Right cardiac atrium (tissue), 5 donors: ENCODE measurements at regions not wholly inside any gene's neighbourhood (a gene's known extent, or its start where the extent isn't known, plus 50 kb on each side); places are given as distances from the start of the nearest gene placed in this dataset.
A peak's percentile ranks its signal among the peaks of the same experiment; 100 is the strongest.

Experiments
- ATAC-seq, 2 donors: fragments of 200-7000 bp; cut with Tn5 transposase; one replicate each; pipeline versions ENCODE4 v1.8.0 to v1.9.1; 2020; ENCODE audit warnings: moderate library complexity in 2 of 2, mild to moderate bottlenecking in 1 of 2
- DNase-seq, 3 donors: peaks; one replicate each; pipeline ENCODE4 v3.0.0-alpha.2; 2020
- H3K27ac ChIP-seq: one replicate; pipeline ENCODE4 v1.5.1; 2013; ENCODE audit warnings: mild to moderate bottlenecking, low read length, control low read depth, moderate library complexity
- H3K27me3 ChIP-seq: one replicate; pipeline ENCODE4 v1.6.1; 2013; ENCODE audit not compliant: control insufficient read depth, insufficient read depth
- H3K4me1 ChIP-seq: one replicate; pipeline ENCODE4 v1.6.1; 2013; ENCODE audit warnings: low read length; ENCODE audit not compliant: control insufficient read depth, insufficient read depth
- H3K4me3 ChIP-seq: one replicate; pipeline ENCODE4 v1.5.1; 2013; ENCODE audit warnings: low read length, control low read depth
- H3K9me3 ChIP-seq: one replicate; pipeline ENCODE4 v1.6.1; 2013; ENCODE audit warnings: low read length; ENCODE audit not compliant: control insufficient read depth
- WGBS: extraction: QIAGEN DNeasy Blood & Tissue Kit; methylation state at CpG from one replicate; pipeline ENCODE4 v1.1.7; 2013; 5-methylcytosine and 5-hydroxymethylcytosine counted together
- intact Hi-C, 4 donors: fragments of 100-400 bp; cut with DNase I; formaldehyde crosslinking; loops; one replicate each; pipeline versions ENCODE4 v1.11.0 to v1.14.0; 2022 to 2023
- donor health status: healthy with polysubstance abuse.
- donor health status: DM: no; HTN: yes; CAD: no.
- donor health status: DM: no; HTN: no; CAD: no.
- donor health status: DM: no; HTN: yes; CAD: no; lungs with severe emphysema.
- donor health status: DM: yes; HTN: yes; CAD: no.

DNA sequence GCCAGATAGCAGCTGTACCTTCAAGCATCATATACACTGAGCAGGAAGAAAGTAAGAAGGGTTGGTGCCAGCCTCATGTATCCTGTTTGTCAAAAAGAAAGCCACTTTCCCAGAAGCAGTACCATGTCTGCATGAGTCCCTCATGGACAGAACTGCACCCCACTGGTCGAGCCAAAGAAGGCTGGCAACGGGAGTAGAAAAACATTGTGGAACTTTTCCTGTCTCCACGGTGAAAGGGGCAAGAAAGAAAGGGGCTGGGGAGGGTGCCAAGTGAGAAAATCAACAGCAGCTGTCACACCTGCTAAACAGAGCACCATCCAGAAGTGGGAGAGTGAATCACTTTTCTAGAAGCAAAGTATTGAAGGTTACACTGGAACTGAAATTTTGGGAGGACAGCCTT lies 621.7 kb downstream of the LMO4 start:
- peaks cover 3% of the 10 kb centered on the region for H3K4me1 ChIP-seq
- 25% methylated on average over 3 of the region's 3 CpGs for WGBS
- H3K9me3 ChIP-seq, result no peaks in the 10 kb centered on the region
- intact Hi-C loops, result loop anchor here (5.0 to 10.0 kb wide), 5 partner anchors 623 to 818 kb away; partner anchors contain the start of gene LMO4 (in 4 of the 4)
- no peak overlapping the region for H3K4me3 ChIP-seq
- ATAC-seq (no peak), DNase-seq (no peak)
- H3K27ac ChIP-seq, result no peak overlapping the region
- no peaks in the 10 kb centered on the region for H3K27me3 ChIP-seq

DNA sequence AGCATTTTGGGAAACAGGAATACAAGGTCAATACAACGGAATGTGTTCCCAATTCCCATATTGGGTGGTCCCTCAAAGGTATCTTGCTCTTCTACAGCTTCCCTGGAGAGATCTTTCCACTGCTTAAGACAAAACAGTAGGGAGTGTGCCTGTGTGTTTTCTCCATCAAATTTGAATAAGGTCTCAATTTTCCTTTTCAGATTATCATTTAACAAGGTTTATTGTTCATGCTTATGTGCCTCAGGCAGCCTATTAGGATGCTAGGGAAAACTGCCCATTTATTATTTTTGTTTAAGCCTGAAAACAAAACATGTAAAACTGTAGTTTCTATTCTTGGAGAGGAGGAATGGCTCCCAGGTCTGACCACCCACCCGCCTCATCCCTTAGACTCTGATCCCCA lies 622.7 kb downstream of the LMO4 start:
- no peak overlapping the region for H3K4me3 ChIP-seq
- H3K27me3 ChIP-seq, result no peaks in the 10 kb centered on the region
- DNase-seq (no peak), ATAC-seq (no peak)
- no peaks in the 10 kb centered on the region for H3K9me3 ChIP-seq
- H3K4me1 ChIP-seq, result peaks cover 6% of the 10 kb centered on the region
- 77% methylated on average over 2 of the region's 2 CpGs for WGBS
- H3K27ac ChIP-seq, result no peak overlapping the region
- intact Hi-C loops, result loop anchor here (5.0 to 10.0 kb wide), 5 partner anchors 624 to 819 kb away; partner anchors contain the start of gene LMO4 (in 4 of the 4)

DNA sequence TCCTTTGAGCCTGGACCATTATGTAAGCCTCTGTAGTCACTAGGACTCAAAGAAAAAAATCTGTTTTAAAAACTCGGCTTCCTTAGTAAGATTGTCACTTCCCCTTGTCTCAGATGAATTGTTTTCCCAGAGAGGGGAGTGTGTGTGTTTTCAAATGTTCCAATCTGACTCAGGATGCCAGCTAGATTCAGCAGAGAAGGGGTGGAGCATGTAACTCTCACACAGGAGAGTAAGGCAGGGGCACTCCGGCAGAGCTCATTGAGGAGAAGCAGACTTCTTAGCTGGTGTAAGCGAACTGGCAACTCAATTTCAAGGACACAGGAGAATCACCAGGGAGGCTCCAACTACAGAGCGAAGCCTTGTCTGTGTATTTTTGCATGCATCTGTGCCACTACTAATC lies 623.2 kb downstream of the LMO4 start:
- intact Hi-C loops, result loop anchor here (5.0 to 10.0 kb wide), 5 partner anchors 625 to 820 kb away; partner anchors contain the start of gene LMO4 (in 4 of the 4)
- 45% methylated on average over 4 of the region's 4 CpGs for WGBS
- Histone ChIP-seq H3K4me3 (no peak overlapping the region), H3K27me3 (no peaks in the 10 kb centered on the region), H3K4me1 (peaks cover 6% of the 10 kb centered on the region), H3K27ac (no peak overlapping the region), H3K9me3 (no peaks in the 10 kb centered on the region)
- ATAC-seq (peak; percentile 49 to 85), DNase-seq (no peak)

DNA sequence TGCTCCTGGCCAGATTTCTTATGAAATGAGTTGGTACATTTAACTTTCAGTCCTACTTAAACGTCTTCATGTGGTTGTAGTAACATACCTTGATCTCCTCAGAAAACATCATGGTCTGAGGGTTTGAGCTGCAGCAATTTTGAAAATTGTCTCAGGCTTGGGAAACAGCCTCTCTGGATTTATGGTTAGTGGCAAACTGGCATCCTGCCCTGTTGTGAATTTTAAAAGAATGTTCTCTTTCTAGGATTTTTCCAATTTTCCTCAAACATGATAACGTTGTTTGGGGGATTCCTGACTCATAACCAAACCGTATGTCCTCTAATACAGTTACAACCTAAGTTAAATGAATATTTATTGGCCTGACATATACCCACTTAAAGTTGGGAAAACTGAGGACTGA lies 624.4 kb downstream of the LMO4 start:
- H3K4me3 ChIP-seq, result no peak overlapping the region
- H3K9me3 ChIP-seq, result no peaks in the 10 kb centered on the region
- intact Hi-C loops, result loop anchor here (5.0 to 10.0 kb wide), 5 partner anchors 626 to 821 kb away; partner anchors contain the start of gene LMO4 (in 4 of the 4)
- H3K27ac ChIP-seq, result no peak overlapping the region
- ATAC-seq, result no peak
- no peak for DNase-seq
- H3K4me1 ChIP-seq, result peaks cover 6% of the 10 kb centered on the region
- H3K27me3 ChIP-seq, result no peaks in the 10 kb centered on the region
- 61% methylated on average over 3 of the region's 3 CpGs for WGBS

DNA sequence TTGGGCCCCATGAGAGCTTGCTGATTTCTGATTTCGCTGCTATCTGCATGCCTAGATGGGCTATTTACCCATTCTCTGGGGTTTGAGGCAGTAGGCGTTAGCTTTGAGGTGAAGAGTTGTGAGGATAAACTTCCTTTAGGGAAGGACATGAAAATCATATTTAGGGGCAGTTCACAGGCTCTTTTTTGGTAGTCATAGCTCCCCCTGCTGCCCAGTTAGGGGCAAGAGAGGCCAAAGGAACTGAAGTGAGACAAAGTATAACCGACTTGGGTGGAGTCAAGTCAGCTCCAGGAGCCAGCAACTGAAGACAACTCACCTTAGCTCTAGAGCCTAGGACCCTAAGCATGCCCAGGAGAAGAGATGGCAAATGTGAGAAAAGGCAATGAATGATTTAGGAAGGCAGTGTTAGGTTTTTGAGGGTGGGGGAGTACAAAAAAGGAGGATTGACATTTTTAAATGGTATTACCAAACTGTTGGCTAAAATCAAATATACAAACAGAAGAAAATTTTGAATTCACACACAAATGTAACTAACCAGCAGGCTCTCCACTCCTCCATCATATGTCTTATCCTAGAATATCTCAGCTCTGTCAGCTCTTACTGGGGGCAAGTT lies 625.2 kb downstream of the LMO4 start:
- Histone ChIP-seq H3K9me3 (no peaks in the 10 kb centered on the region), H3K4me3 (no peak overlapping the region), H3K27ac (no peak overlapping the region), H3K4me1 (peaks cover 6% of the 10 kb centered on the region), H3K27me3 (no peaks in the 10 kb centered on the region)
- ATAC-seq (peak; percentile 75 to 81), DNase-seq (peak; percentile 59 to 73 (median 70))
- WGBS, result 7% methylated on average over 3 of the region's 3 CpGs
- intact Hi-C loops, result loop anchor here (5.0 to 10.0 kb wide), 5 partner anchors 627 to 822 kb away; partner anchors contain the start of gene LMO4 (in 4 of the 4)

DNA sequence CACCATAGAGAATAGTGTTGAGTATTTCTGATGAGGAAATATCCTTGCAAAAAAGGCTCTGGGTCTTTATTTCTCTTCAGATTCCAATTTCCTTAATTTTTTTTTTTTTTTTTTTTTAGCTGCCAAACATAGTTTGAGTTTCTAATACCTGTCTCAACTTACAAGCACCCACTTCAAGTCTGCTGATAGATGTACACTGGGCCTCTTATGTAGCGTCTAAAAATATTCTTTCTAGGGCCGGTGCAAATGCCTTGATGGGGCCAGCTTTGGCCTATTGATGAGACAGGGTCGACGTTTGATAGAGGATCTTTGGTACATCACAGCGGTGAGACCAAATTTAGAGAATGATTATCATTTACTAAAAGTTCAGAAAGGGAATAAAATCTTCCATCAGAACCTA lies 626.4 kb downstream of the LMO4 start:
- DNase-seq, result no peak
- Histone ChIP-seq H3K27ac (no peak overlapping the region), H3K4me3 (no peak overlapping the region), H3K4me1 (peaks cover 6% of the 10 kb centered on the region), H3K27me3 (no peaks in the 10 kb centered on the region), H3K9me3 (no peaks in the 10 kb centered on the region)
- WGBS, result 70% methylated on average over 5 of the region's 5 CpGs
- intact Hi-C loops, result loop anchor here (10.0 kb wide), 3 partner anchors 630 to 820 kb away; partner anchors contain the start of gene LMO4 (in 3 of the 4)
- peak in 1 of 2 donors; percentile 49 for ATAC-seq

DNA sequence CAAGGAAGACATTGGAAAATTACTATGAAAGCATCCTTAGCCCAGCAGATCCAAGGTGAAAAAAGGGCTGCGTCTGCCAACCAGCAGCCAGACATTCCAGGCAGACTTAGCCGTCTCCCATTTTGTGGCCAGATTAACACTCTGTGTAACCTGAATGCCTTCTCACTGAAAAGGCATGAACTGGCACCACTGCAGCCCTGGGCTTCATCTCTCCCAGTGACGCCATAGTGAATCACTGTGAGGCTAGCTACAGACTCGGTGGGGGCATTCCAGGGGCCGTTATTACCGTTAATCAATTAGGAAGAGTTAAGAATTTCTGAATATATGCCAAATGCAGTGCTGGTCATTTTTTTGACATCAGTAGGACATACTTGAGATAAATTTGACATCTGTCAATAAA lies 627.4 kb downstream of the LMO4 start:
- no peak overlapping the region for H3K4me3 ChIP-seq
- H3K27me3 ChIP-seq, result no peaks in the 10 kb centered on the region
- no peaks in the 10 kb centered on the region for H3K9me3 ChIP-seq
- peak; percentile 73 to 90 for ATAC-seq
- H3K4me1 ChIP-seq, result peaks cover 6% of the 10 kb centered on the region
- DNase-seq, result peak in 2 of 3 donors; percentile 50 to 67
- WGBS, result 37% methylated on average over 6 of the region's 6 CpGs
- H3K27ac ChIP-seq, result no peak overlapping the region
- intact Hi-C loops, result loop anchor here (10.0 kb wide), 3 partner anchors 631 to 821 kb away; partner anchors contain the start of gene LMO4 (in 3 of the 4)

DNA sequence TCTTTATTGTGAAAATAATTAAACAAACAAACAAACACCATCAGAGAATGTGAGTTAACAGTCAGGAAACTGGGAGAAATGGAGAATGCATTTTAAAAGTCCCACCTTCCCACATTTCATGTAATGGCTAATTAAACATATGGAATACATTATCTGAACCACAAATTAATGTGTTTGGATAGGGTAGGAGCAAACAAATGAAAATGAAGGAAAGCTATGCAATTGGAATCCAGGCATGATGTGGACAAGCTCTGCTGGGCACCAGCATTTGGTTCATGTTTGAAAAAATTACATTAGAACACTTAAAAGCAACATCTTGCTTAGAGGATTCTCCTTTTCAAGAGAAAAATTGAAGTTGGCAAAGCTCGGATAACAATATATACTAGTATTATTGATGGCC lies 628.1 kb downstream of the LMO4 start:
- H3K27me3 ChIP-seq, result no peaks in the 10 kb centered on the region
- no peak overlapping the region for H3K27ac ChIP-seq
- DNase-seq, result no peak
- H3K4me3 ChIP-seq, result no peak overlapping the region
- 83% methylated on average over 1 of the region's 1 CpG for WGBS
- no peaks in the 10 kb centered on the region for H3K9me3 ChIP-seq
- intact Hi-C loops, result loop anchor here (10.0 kb wide), 3 partner anchors 632 to 822 kb away; partner anchors contain the start of gene LMO4 (in 3 of the 4)
- H3K4me1 ChIP-seq, result peaks cover 6% of the 10 kb centered on the region
- no peak for ATAC-seq

DNA sequence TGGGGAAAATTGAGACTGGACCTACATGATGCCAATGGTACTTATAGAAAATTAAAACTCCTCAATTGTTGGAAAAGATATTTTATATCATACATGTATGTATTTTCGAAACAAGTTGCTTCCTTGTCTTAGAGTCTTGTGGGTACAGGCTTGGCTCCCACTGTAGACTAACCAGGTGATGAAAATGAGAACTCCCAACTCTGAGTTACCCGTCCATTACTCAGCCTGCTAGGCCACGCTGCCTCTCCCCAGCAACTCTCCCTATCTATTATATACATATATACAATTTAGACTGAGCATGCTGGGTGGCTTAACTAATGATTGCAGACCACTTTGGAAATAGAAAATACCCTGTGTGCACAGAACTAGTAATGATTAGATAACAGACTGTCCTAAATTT lies 628.7 kb downstream of the LMO4 start:
- intact Hi-C loops, result loop anchor here (10.0 kb wide), 3 partner anchors 633 to 823 kb away; partner anchors contain the start of gene LMO4 (in 3 of the 4)

DNA sequence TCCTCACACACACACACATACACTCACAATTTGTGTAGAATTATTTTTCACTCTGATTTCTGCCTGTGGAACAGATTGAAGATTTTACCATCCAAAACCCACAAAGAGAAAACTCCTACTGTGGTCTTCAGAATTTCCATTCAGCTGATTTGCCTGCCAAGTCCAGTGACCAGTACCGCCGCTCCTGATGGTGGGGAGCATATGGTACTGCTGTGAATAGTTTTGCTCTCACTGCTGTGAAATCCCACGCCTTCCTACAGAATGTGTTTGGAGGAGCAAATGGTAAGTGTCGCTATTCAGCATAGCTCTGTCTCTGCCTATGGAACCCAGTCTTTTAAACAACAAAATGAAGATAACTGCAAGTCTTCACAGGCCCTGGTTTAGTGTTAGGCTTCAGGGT lies 629.5 kb downstream of the LMO4 start:
- H3K4me1 ChIP-seq, result peaks cover 6% of the 10 kb centered on the region
- intact Hi-C loops, result loop anchor here (10.0 kb wide), 3 partner anchors 633 to 823 kb away; partner anchors contain the start of gene LMO4 (in 3 of the 4)
- DNase-seq, result no peak
- no peak overlapping the region for H3K27ac ChIP-seq
- no peak for ATAC-seq
- H3K4me3 ChIP-seq, result no peak overlapping the region
- no peaks in the 10 kb centered on the region for H3K9me3 ChIP-seq
- 81% methylated on average over 4 of the region's 4 CpGs for WGBS
- no peaks in the 10 kb centered on the region for H3K27me3 ChIP-seq

More for the DNA sequence above, 628.7 kb downstream of the LMO4 start:
- H3K27me3 ChIP-seq, result no peaks in the 10 kb centered on the region
- peaks cover 6% of the 10 kb centered on the region for H3K4me1 ChIP-seq
- no peak overlapping the region for H3K27ac ChIP-seq
- ATAC-seq, result no peak
- no peaks in the 10 kb centered on the region for H3K9me3 ChIP-seq
- DNase-seq, result no peak
- H3K4me3 ChIP-seq, result no peak overlapping the region
- 79% methylated on average over 3 of the region's 3 CpGs for WGBS

DNA sequence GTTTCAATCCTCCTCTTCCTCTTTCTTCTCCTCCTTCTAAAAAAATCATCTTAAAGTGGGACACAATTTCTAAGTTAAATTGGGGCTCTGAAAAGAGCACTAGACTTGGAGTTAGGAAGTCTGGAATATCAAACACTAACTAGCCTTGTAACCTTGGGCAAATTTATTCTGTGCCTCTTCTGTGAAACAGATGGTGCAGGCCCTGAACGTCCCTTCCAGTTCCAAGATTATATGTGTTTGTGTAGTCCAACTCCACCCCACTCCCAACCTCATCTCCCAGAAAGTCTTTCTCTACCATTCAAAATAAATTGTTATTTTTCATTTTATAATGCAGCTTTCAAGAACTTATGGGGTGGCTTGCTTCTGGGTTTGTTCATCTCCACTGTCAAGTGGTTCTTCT lies 630.0 kb downstream of the LMO4 start:
- ATAC-seq, result no peak
- Histone ChIP-seq H3K4me3 (no peak overlapping the region), H3K9me3 (no peaks in the 10 kb centered on the region), H3K27me3 (no peaks in the 10 kb centered on the region), H3K27ac (no peak overlapping the region), H3K4me1 (peaks cover 6% of the 10 kb centered on the region)
- WGBS, result 63% methylated on average over 1 of the region's 1 CpG
- no peak for DNase-seq
- intact Hi-C loops, result loop anchor here (10.0 kb wide), 3 partner anchors 634 to 824 kb away; partner anchors contain the start of gene LMO4 (in 3 of the 4)
